GM10248 (cell line): ENCODE measurements at regions not wholly inside any gene's neighbourhood (a gene's known extent, or its start where the extent isn't known, plus 50 kb on each side); places are given as distances from the start of the nearest gene placed in this dataset.

Source experiments
- CTCF ChIA-PET: fragments of 300-600 bp; sonication (Branson Sonifier 250); formaldehyde crosslinking; extraction: SDS; loops from one replicate; lab custom pipeline; 2021; ENCODE audit warnings: antibody characterized with exemption; lab: Yijun Ruan, JAX
- POLR2A ChIA-PET: fragments of 350-650 bp; sonication (Branson Sonifier 250); formaldehyde crosslinking; extraction: SDS; loops from one replicate; lab custom pipeline; 2020; ENCODE audit warnings: antibody characterized with exemption; lab: Yijun Ruan, JAX
- DNase-seq: peaks from one replicate; pipeline ENCODE4 v3.0.0; 2012; ENCODE audit errors: extremely low spot score
- CTCF ChIP-seq: IDR thresholded peaks from 2 replicates; pipeline ENCODE4 v1.5.1; 2012; ENCODE audit warnings: mild to moderate bottlenecking, low read depth; ENCODE audit errors: extremely low read depth, missing control alignments, control extremely low read depth

GRCh38 chr3:16658004-16658924 lies 53.0 kb upstream of the DAZL start:
- ChIA-PET CTCF (no interaction called here), POLR2A (no interaction called here)
- no peak for DNase-seq
- no peak for TF ChIP-seq CTCF

DNA sequence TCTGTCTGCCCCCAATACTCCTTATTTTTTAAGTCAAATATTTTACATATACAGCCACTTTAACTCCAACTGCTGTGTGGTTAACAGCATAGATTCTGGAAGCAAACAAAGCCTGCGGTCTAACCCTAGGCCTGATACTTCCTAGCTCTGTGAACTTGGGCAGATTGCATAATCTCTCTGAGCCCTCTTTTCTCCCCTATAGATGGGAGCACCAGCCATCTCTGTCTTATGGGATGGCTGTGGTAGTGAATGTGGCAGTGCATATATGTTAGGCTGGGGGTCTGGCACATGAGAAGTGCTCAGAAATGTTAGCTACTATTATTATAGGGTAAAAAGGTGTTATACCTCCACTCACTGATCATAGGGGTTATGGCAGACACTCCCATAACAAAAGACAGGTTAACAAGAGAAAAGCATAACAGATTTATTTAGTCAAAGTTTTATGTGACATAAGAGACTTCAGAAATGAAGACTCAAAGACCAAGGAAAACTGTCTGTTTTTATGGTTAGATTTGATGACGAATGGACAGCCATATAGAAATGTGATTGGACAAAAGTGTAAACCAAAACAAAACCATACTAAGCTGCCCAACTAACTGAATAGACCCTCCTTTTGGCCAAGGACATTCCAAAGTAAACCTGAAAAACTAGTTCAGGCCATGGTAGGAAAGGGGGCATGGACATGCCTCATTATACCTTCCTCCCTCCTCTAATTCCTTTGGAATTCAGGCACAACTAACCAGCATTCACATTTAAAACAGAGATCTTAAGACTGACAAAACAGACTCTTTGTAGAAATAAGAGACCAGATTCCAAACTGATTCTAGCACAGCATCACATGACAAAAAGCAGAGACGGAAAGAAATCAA lies 53.9 kb upstream of the DAZL start:
- DNase-seq = no peak
- CTCF ChIA-PET = no interaction called here
- no peak for TF ChIP-seq CTCF
- POLR2A ChIA-PET = no interaction called here

DNA sequence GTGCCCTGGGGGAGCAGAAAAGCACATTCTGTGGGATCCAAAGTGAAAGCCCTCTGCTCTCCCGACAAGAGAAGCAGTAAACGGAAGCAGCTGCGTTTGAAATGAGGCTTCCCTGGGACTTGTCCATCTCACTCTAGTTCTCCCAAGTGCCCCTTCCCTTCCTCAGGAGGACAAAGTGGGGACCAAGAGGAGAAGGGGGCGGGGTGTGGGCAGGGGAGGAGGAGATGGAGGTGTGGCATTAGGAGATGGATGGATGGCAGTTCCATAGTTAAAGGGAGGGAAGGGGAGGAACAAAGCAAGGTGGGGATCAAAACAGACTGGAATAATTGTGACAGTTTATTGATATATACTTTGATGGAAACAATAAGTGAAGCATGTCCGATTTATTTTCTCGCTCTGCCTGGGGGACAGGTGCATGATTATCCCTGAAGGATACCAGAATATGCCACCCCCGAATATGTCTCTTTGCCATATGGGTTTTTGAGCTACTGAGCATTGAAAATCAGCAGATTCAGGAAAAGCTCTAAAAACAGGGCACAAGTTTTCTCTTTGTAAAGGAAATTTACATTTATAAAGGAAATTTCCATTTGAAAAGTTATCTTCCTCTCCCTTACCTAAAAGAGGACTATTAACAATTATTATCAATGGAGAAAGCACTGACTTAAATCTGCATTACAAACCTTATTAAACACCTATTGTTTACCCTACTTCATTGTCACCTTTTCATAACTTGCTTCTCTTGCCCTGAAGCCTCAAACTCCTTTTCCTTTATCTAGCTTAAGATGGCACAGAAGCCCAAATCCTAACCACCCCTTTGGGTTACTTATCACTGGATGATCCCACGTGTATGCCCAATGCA lies 58.9 kb upstream of the DAZL start:
- CTCF ChIA-PET = interaction anchor here (0.8 kb wide), 1 partner anchor 13 kb away, joined by 3 read pairs; no protein-coding TSS in a partner anchor
- POLR2A ChIA-PET = no interaction called here
- no peak for DNase-seq
- no peak for TF ChIP-seq CTCF

DNA sequence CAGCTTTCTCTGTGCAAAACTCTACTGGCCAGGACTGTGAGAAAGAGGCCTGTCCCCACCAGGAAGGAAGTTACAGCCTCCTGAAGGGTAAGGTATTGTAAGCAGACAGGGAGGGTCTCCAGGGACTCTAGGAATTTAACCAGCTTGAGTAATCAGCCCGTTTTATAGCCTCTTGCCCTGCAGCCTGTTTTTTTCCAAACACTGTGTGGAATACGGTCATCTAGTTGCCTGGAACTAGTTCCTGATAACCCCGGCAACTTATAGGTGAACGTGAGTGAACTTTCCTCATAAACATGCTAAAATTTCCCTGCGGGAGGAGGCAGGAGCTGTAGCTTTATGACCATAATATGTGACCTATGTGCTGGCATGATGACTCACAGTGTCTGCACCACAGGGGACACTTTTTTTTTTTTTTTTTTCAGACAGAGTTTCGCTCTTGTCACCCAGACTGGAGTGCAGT lies 60.1 kb upstream of the DAZL start:
- ChIA-PET POLR2A (no interaction called here), CTCF (interaction anchor here (0.9 kb wide), 1 partner anchor 27 kb away, joined by 3 read pairs; no protein-coding TSS in a partner anchor)
- DNase-seq = no peak
- TF ChIP-seq CTCF = no peak

- no peak for TF ChIP-seq CTCF
- no peak for DNase-seq
- ChIA-PET CTCF (no interaction called here), POLR2A (no interaction called here)
Measured at GRCh38 chr3:16666206-16666605, 61.0 kb upstream of the DAZL start.

DNA sequence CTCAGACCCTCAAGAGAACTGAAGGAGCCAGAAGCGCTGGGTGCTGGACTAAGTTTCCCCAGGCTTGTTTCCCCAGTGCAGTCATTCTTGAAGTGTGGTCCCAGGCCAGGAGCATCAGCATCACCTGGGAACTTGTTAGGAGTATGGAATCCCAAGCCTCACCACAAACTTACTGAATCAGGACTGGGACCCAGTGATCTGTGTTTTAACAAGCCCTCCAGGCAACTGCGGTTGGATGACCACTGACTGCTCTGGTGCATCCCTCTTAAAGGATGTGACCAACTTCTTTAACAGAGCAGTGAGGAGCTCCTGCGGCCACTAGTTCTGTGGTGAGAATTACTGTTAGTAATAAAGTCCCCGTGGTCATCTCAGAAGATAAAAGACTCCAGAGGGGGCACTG lies 62.4 kb upstream of the DAZL start:
- CTCF ChIA-PET = no interaction called here
- no peak for DNase-seq
- no peak for TF ChIP-seq CTCF
- POLR2A ChIA-PET = no interaction called here
